ENCODE measurements at regions not wholly inside any gene's neighbourhood (a gene's known extent, or its start where the extent isn't known, plus 50 kb on each side); places are given as distances from the start of the nearest gene placed in this dataset.

DNA sequence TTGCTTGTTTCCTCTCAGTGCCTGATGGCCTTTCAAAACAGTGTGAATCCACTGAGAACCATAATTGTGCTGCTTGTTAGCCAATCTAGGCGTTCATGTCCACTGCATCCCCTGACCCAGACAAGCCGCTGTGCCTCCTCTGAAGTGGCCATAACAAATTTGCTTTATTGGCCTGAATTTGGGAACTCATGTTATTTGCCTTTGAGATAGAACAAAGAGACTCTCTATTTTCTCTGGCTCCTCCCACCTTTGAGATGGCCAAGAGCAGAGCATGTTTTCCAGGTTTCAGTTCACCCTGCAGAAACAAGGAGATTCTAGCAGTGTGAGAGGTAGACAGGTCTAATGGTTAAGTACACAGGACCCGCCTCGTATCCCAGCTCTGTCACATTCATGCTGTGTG lies 723.9 kb downstream of the MED13L start:
- TF ChIP-seq TARDBP (IDR thresholded peaks at IDR 0.05) (no peak), SP1 (IDR thresholded peaks at IDR 0.05) (no peak), SUZ12 (IDR thresholded peaks at IDR 0.05) (no peak), FOXK2 (IDR thresholded peaks at IDR 0.05) (no peak), FOXM1 (IDR thresholded peaks at IDR 0.05; ENCODE audit: borderline replicate concordance) (no peak), HDGF (IDR thresholded peaks at IDR 0.05; ENCODE audit: borderline replicate concordance) (no peak), NFRKB (IDR thresholded peaks at IDR 0.05) (no peak), ZNF384 (IDR thresholded peaks at IDR 0.05) (no peak), ELF4 (IDR thresholded peaks at IDR 0.05) (no peak), LEF1 (IDR thresholded peaks at IDR 0.05; ENCODE audit: borderline replicate concordance) (no peak), FOXA1 (IDR thresholded peaks at IDR 0.05) (no peak), BHLHE40 (IDR thresholded peaks at IDR 0.05; ENCODE audit: borderline replicate concordance) (no peak)
- TF ChIP-seq, protein P1, sequence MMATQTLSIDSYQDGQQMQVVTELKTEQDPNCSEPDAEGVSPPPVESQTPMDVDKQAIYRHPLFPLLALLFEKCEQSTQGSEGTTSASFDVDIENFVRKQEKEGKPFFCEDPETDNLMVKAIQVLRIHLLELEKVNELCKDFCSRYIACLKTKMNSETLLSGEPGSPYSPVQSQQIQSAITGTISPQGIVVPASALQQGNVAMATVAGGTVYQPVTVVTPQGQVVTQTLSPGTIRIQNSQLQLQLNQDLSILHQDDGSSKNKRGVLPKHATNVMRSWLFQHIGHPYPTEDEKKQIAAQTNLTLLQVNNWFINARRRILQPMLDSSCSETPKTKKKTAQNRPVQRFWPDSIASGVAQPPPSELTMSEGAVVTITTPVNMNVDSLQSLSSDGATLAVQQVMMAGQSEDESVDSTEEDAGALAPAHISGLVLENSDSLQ (IDR thresholded peaks at IDR 0.05): no peak
